ENCODE measurements at regions not wholly inside any gene's neighbourhood (a gene's known extent, or its start where the extent isn't known, plus 50 kb on each side); places are given as distances from the start of the nearest gene placed in this dataset.

GRCh38 chr7:52920977-52921376 lies 114.5 kb upstream of the POM121L12 start:
- no peaks in the 10 kb centered on the region for H3K36me3 Mint-ChIP-seq
- no peaks in the 10 kb centered on the region for H3K27me3 Mint-ChIP-seq
- H3K9me3 Mint-ChIP-seq = peaks cover 9% of the 10 kb centered on the region
- ATAC-seq = no peak
- no peak overlapping the region for H3K27ac Mint-ChIP-seq
- H3K4me3 Mint-ChIP-seq = no peak overlapping the region
- H3K4me1 Mint-ChIP-seq = no peaks in the 10 kb centered on the region

GRCh38 chr7:52917982-52918578 lies 117.4 kb upstream of the POM121L12 start:
- Mint-ChIP-seq H3K27ac (no peak overlapping the region), H3K27me3 (no peaks in the 10 kb centered on the region), H3K4me3 (no peak overlapping the region), H3K4me1 (no peaks in the 10 kb centered on the region), H3K36me3 (no peaks in the 10 kb centered on the region), H3K9me3 (peaks cover 5% of the 10 kb centered on the region)
- no peak for ATAC-seq

- no peak for ATAC-seq
Measured at GRCh38 chr7:52911795-52912194, 123.6 kb upstream of the POM121L12 start.

GRCh38 chr7:52911326-52911725 lies 124.1 kb upstream of the POM121L12 start:
- no peak for ATAC-seq

More at GRCh38 chr7:52911795-52912194, 123.6 kb upstream of the POM121L12 start:
- H3K4me1 Mint-ChIP-seq = no peaks in the 10 kb centered on the region
- H3K27ac Mint-ChIP-seq = no peak overlapping the region
- no peaks in the 10 kb centered on the region for H3K36me3 Mint-ChIP-seq
- peaks cover 3% of the 10 kb centered on the region for H3K9me3 Mint-ChIP-seq
- H3K27me3 Mint-ChIP-seq = no peaks in the 10 kb centered on the region
- no peak overlapping the region for H3K4me3 Mint-ChIP-seq

GRCh38 chr7:52909935-52910334 lies 125.5 kb upstream of the POM121L12 start:
- Mint-ChIP-seq H3K9me3 (peaks cover 3% of the 10 kb centered on the region), H3K27me3 (no peaks in the 10 kb centered on the region), H3K27ac (no peak overlapping the region), H3K4me3 (no peak overlapping the region), H3K4me1 (no peaks in the 10 kb centered on the region), H3K36me3 (no peaks in the 10 kb centered on the region)
- ATAC-seq = no peak

More at GRCh38 chr7:52911326-52911725, 124.1 kb upstream of the POM121L12 start:
- Mint-ChIP-seq H3K4me1 (no peaks in the 10 kb centered on the region), H3K9me3 (peaks cover 3% of the 10 kb centered on the region), H3K27me3 (no peaks in the 10 kb centered on the region), H3K4me3 (no peak overlapping the region), H3K36me3 (no peaks in the 10 kb centered on the region), H3K27ac (no peak overlapping the region)

- no peaks in the 10 kb centered on the region for H3K27me3 Mint-ChIP-seq
- no peak overlapping the region for H3K27ac Mint-ChIP-seq
- no peaks in the 10 kb centered on the region for H3K4me1 Mint-ChIP-seq
- no peak overlapping the region for H3K4me3 Mint-ChIP-seq
- H3K9me3 Mint-ChIP-seq = peaks cover 3% of the 10 kb centered on the region
- H3K36me3 Mint-ChIP-seq = no peaks in the 10 kb centered on the region
- ATAC-seq = no peak
Measured at GRCh38 chr7:52909131-52909530, 126.3 kb upstream of the POM121L12 start.

GRCh38 chr7:52897713-52898112 lies 137.7 kb upstream of the POM121L12 start:
- Mint-ChIP-seq H3K27ac (no peak overlapping the region), H3K27me3 (no peaks in the 10 kb centered on the region), H3K4me1 (no peaks in the 10 kb centered on the region), H3K9me3 (peaks cover 9% of the 10 kb centered on the region), H3K36me3 (no peaks in the 10 kb centered on the region), H3K4me3 (no peak overlapping the region)
- no peak for ATAC-seq

GRCh38 chr7:52897288-52897687 lies 138.1 kb upstream of the POM121L12 start:
- H3K9me3 Mint-ChIP-seq = peaks cover 9% of the 10 kb centered on the region
- no peaks in the 10 kb centered on the region for H3K27me3 Mint-ChIP-seq
- H3K36me3 Mint-ChIP-seq = no peaks in the 10 kb centered on the region
- H3K27ac Mint-ChIP-seq = no peak overlapping the region
- no peak overlapping the region for H3K4me3 Mint-ChIP-seq
- no peak for ATAC-seq
- H3K4me1 Mint-ChIP-seq = no peaks in the 10 kb centered on the region

- H3K27ac Mint-ChIP-seq = no peak overlapping the region
- ATAC-seq = no peak
- H3K9me3 Mint-ChIP-seq = peaks cover 5% of the 10 kb centered on the region
- no peaks in the 10 kb centered on the region for H3K27me3 Mint-ChIP-seq
- H3K4me3 Mint-ChIP-seq = no peak overlapping the region
- H3K4me1 Mint-ChIP-seq = no peaks in the 10 kb centered on the region
- no peaks in the 10 kb centered on the region for H3K36me3 Mint-ChIP-seq
Measured at GRCh38 chr7:52877240-52877639, 158.2 kb upstream of the POM121L12 start.

GRCh38 chr7:52876402-52876801 lies 159.0 kb upstream of the POM121L12 start:
- Mint-ChIP-seq H3K4me1 (no peaks in the 10 kb centered on the region), H3K36me3 (no peaks in the 10 kb centered on the region), H3K9me3 (peaks cover 5% of the 10 kb centered on the region), H3K27me3 (no peaks in the 10 kb centered on the region), H3K4me3 (no peak overlapping the region), H3K27ac (no peak overlapping the region)
- no peak for ATAC-seq

GRCh38 chr7:52863652-52864051 lies 171.8 kb upstream of the POM121L12 start:
- no peak for ATAC-seq
- H3K4me1 Mint-ChIP-seq = no peaks in the 10 kb centered on the region
- H3K9me3 Mint-ChIP-seq = peaks cover 13% of the 10 kb centered on the region
- H3K27ac Mint-ChIP-seq = no peak overlapping the region
- no peak overlapping the region for H3K4me3 Mint-ChIP-seq
- H3K36me3 Mint-ChIP-seq = no peaks in the 10 kb centered on the region
- no peaks in the 10 kb centered on the region for H3K27me3 Mint-ChIP-seq

GRCh38 chr7:52862321-52862720 lies 173.1 kb upstream of the POM121L12 start:
- peaks cover 10% of the 10 kb centered on the region for H3K9me3 Mint-ChIP-seq
- no peaks in the 10 kb centered on the region for H3K36me3 Mint-ChIP-seq
- ATAC-seq = no peak
- no peak overlapping the region for H3K27ac Mint-ChIP-seq
- H3K4me3 Mint-ChIP-seq = no peak overlapping the region
- no peaks in the 10 kb centered on the region for H3K27me3 Mint-ChIP-seq
- no peaks in the 10 kb centered on the region for H3K4me1 Mint-ChIP-seq

GRCh38 chr7:52857367-52857766 lies 178.1 kb upstream of the POM121L12 start:
- no peaks in the 10 kb centered on the region for H3K27me3 Mint-ChIP-seq
- no peak overlapping the region for H3K4me3 Mint-ChIP-seq
- peaks cover 4% of the 10 kb centered on the region for H3K9me3 Mint-ChIP-seq
- ATAC-seq = no peak
- no peaks in the 10 kb centered on the region for H3K36me3 Mint-ChIP-seq
- no peak overlapping the region for H3K27ac Mint-ChIP-seq
- H3K4me1 Mint-ChIP-seq = no peaks in the 10 kb centered on the region

GRCh38 chr7:52854681-52855080 lies 180.8 kb upstream of the POM121L12 start:
- Mint-ChIP-seq H3K27ac (no peak overlapping the region), H3K9me3 (peaks cover 3% of the 10 kb centered on the region), H3K27me3 (no peaks in the 10 kb centered on the region), H3K4me3 (no peak overlapping the region), H3K36me3 (no peaks in the 10 kb centered on the region), H3K4me1 (no peaks in the 10 kb centered on the region)
- no peak for ATAC-seq

- Mint-ChIP-seq H3K4me3 (no peak overlapping the region), H3K9me3 (peaks cover 3% of the 10 kb centered on the region), H3K36me3 (no peaks in the 10 kb centered on the region), H3K27me3 (no peaks in the 10 kb centered on the region), H3K4me1 (no peaks in the 10 kb centered on the region), H3K27ac (no peak overlapping the region)
- ATAC-seq = no peak
Measured at GRCh38 chr7:52851547-52851946, 183.9 kb upstream of the POM121L12 start.

GRCh38 chr7:52843436-52843835 lies 192.0 kb upstream of the POM121L12 start:
- ATAC-seq = no peak
- H3K4me3 Mint-ChIP-seq = no peak overlapping the region
- H3K27me3 Mint-ChIP-seq = no peaks in the 10 kb centered on the region
- no peaks in the 10 kb centered on the region for H3K4me1 Mint-ChIP-seq
- H3K27ac Mint-ChIP-seq = no peak overlapping the region
- H3K9me3 Mint-ChIP-seq = peaks cover 5% of the 10 kb centered on the region
- H3K36me3 Mint-ChIP-seq = no peaks in the 10 kb centered on the region
